ENCODE measurements at regions not wholly inside any gene's neighbourhood (a gene's known extent, or its start where the extent isn't known, plus 50 kb on each side); places are given as distances from the start of the nearest gene placed in this dataset.

GRCh38 chr13:91014696-91015095, 332.8 kb upstream of the MIR17HG start:
- no peak for ATAC-seq
- no peaks in the 10 kb centered on the region for H3K9me3 ChIP-seq (ENCODE audit: control insufficient read depth, insufficient read depth, low read length)
- 81% methylated on average over 2 of the region's 3 CpGs for WGBS (ENCODE audit: insufficient coverage)
- intact Hi-C loops (cut with micrococcal nuclease), result no loop called here
- H3K27me3 ChIP-seq (ENCODE audit: control insufficient read depth, insufficient read depth, low read length), result no peaks in the 10 kb centered on the region
- no peak overlapping the region for H3K27ac Mint-ChIP-seq
- H3K4me3 ChIP-seq (ENCODE audit: low read length), result no peak overlapping the region
- no peak overlapping the region for H3K27ac ChIP-seq (ENCODE audit: low read length)
- H3K4me3 Mint-ChIP-seq, result no peak overlapping the region
- no peaks in the 10 kb centered on the region for H3K4me1 Mint-ChIP-seq
- H3K27me3 Mint-ChIP-seq (ENCODE audit: low read depth in 2 of 2), result no peaks in the 10 kb centered on the region
- H3K9me3 Mint-ChIP-seq, result peaks cover 2 to 7% of the 10 kb centered on the region in 2 donors
- no peaks in the 10 kb centered on the region for H3K36me3 Mint-ChIP-seq
- no peaks in the 10 kb centered on the region for H3K36me3 ChIP-seq (ENCODE audit: control insufficient read depth, insufficient read depth, low read length)
- no peak for TF ChIP-seq CTCF (IDR thresholded peaks at IDR 0.05)
- H3K4me1 ChIP-seq (ENCODE audit: control insufficient read depth, insufficient read depth, low read length), result no peaks in the 10 kb centered on the region
- DNase-seq, result no peak

- TF ChIP-seq CTCF (IDR thresholded peaks at IDR 0.05), result no peak
- Mint-ChIP-seq H3K36me3 (no peaks in the 10 kb centered on the region), H3K27me3 (ENCODE audit: low read depth in 2 of 2) (no peaks in the 10 kb centered on the region), H3K9me3 (peaks cover 0 to 3% of the 10 kb centered on the region in 2 donors), H3K4me1 (no peaks in the 10 kb centered on the region), H3K27ac (no peak overlapping the region), H3K4me3 (no peak overlapping the region)
- Histone ChIP-seq H3K4me1 (ENCODE audit: control insufficient read depth, insufficient read depth, low read length) (no peaks in the 10 kb centered on the region), H3K4me3 (ENCODE audit: low read length) (no peak overlapping the region), H3K36me3 (ENCODE audit: control insufficient read depth, insufficient read depth, low read length) (no peaks in the 10 kb centered on the region), H3K9me3 (ENCODE audit: control insufficient read depth, insufficient read depth, low read length) (no peaks in the 10 kb centered on the region), H3K27me3 (ENCODE audit: control insufficient read depth, insufficient read depth, low read length) (no peaks in the 10 kb centered on the region), H3K27ac (ENCODE audit: low read length) (no peak overlapping the region)
- WGBS (ENCODE audit: insufficient coverage), result 86% methylated on average over 1 of the region's 2 CpGs
- no peak for ATAC-seq
- peak in 1 of 2 donors; percentile 1 for DNase-seq
- intact Hi-C loops (cut with micrococcal nuclease), result no loop called here
Measured at GRCh38 chr13:91017031-91017668, 330.3 kb upstream of the MIR17HG start.

- Histone ChIP-seq H3K27me3 (ENCODE audit: control insufficient read depth, insufficient read depth, low read length) (no peaks in the 10 kb centered on the region), H3K27ac (ENCODE audit: low read length) (no peak overlapping the region), H3K9me3 (ENCODE audit: control insufficient read depth, insufficient read depth, low read length) (no peaks in the 10 kb centered on the region), H3K4me3 (ENCODE audit: low read length) (no peak overlapping the region), H3K4me1 (ENCODE audit: control insufficient read depth, insufficient read depth, low read length) (no peaks in the 10 kb centered on the region), H3K36me3 (ENCODE audit: control insufficient read depth, insufficient read depth, low read length) (no peaks in the 10 kb centered on the region)
- no peak for DNase-seq
- ATAC-seq, result no peak
- peaks cover 0 to 3% of the 10 kb centered on the region in 2 donors for H3K9me3 Mint-ChIP-seq
- WGBS (ENCODE audit: insufficient coverage), result 76% methylated on average over 15 of the region's 15 CpGs
- H3K4me3 Mint-ChIP-seq, result no peak overlapping the region
- H3K36me3 Mint-ChIP-seq, result no peaks in the 10 kb centered on the region
- no peaks in the 10 kb centered on the region for H3K4me1 Mint-ChIP-seq
- H3K27ac Mint-ChIP-seq, result no peak overlapping the region
- H3K27me3 Mint-ChIP-seq (ENCODE audit: low read depth in 2 of 2), result no peaks in the 10 kb centered on the region
- intact Hi-C loops (cut with micrococcal nuclease), result no loop called here
- no peak for TF ChIP-seq CTCF (IDR thresholded peaks at IDR 0.05)
Measured at GRCh38 chr13:91017669-91018053, 329.8 kb upstream of the MIR17HG start.

- no peak overlapping the region for H3K4me3 Mint-ChIP-seq
Measured at GRCh38 chr13:91020461-91021034, 326.9 kb upstream of the MIR17HG start.

More at GRCh38 chr13:91020461-91021034, 326.9 kb upstream of the MIR17HG start:
- Mint-ChIP-seq H3K9me3 (peaks cover 0 to 2% of the 10 kb centered on the region in 2 donors), H3K36me3 (no peaks in the 10 kb centered on the region), H3K4me1 (no peaks in the 10 kb centered on the region), H3K27me3 (ENCODE audit: low read depth in 2 of 2) (no peaks in the 10 kb centered on the region), H3K27ac (no peak overlapping the region)
- Histone ChIP-seq H3K36me3 (ENCODE audit: control insufficient read depth, insufficient read depth, low read length) (no peaks in the 10 kb centered on the region), H3K9me3 (ENCODE audit: control insufficient read depth, insufficient read depth, low read length) (no peaks in the 10 kb centered on the region), H3K4me1 (ENCODE audit: control insufficient read depth, insufficient read depth, low read length) (no peaks in the 10 kb centered on the region), H3K27me3 (ENCODE audit: control insufficient read depth, insufficient read depth, low read length) (no peaks in the 10 kb centered on the region), H3K4me3 (ENCODE audit: low read length) (no peak overlapping the region), H3K27ac (ENCODE audit: low read length) (no peak overlapping the region)
- intact Hi-C loops (cut with micrococcal nuclease), result no loop called here
- no peak for TF ChIP-seq CTCF (IDR thresholded peaks at IDR 0.05)
- no peak for ATAC-seq
- DNase-seq, result no peak
